ENCODE measurements at regions not wholly inside any gene's neighbourhood (a gene's known extent, or its start where the extent isn't known, plus 50 kb on each side); places are given as distances from the start of the nearest gene placed in this dataset.

- peaks cover 41% of the 10 kb centered on the region for H3K9me3 Mint-ChIP-seq
- no peak for TF ChIP-seq CTCF (IDR thresholded peaks at IDR 0.05; ENCODE audit: unreplicated experiment)
- peaks cover 7% of the 10 kb centered on the region for H3K36me3 Mint-ChIP-seq
- no peak overlapping the region for H3K27ac Mint-ChIP-seq
- peaks cover 14% of the 10 kb centered on the region for H3K4me1 Mint-ChIP-seq
- H3K27me3 Mint-ChIP-seq (ENCODE audit: low read depth), result no peaks in the 10 kb centered on the region
- H3K4me3 Mint-ChIP-seq, result no peak overlapping the region
- DNase-seq (ENCODE audit: low spot score in 2 of 2, unreplicated experiment in 2 of 2), result no peak
These were observed 114.0 kb upstream of the TSPAN2 start for GRCh38 chr1:115203287-115203686.

GRCh38 chr1:115201598-115201997 is 112.3 kb upstream of the TSPAN2 start:
- Mint-ChIP-seq H3K27me3 (ENCODE audit: low read depth) (no peaks in the 10 kb centered on the region), H3K9me3 (peaks cover 36% of the 10 kb centered on the region)

GRCh38 chr1:115199416-115200132 is 110.3 kb upstream of the TSPAN2 start:
- H3K27me3 Mint-ChIP-seq (ENCODE audit: low read depth), result no peaks in the 10 kb centered on the region
- no peak for TF ChIP-seq CTCF (IDR thresholded peaks at IDR 0.05; ENCODE audit: unreplicated experiment)
- no peak overlapping the region for H3K27ac Mint-ChIP-seq
- DNase-seq (ENCODE audit: low spot score in 2 of 2, unreplicated experiment in 2 of 2), result no peak
- H3K4me1 Mint-ChIP-seq, result peaks cover 25% of the 10 kb centered on the region
- H3K9me3 Mint-ChIP-seq, result peaks cover 28% of the 10 kb centered on the region
- peaks cover 7% of the 10 kb centered on the region for H3K36me3 Mint-ChIP-seq
- no peak overlapping the region for H3K4me3 Mint-ChIP-seq

More at GRCh38 chr1:115201598-115201997, 112.3 kb upstream of the TSPAN2 start:
- no peak for TF ChIP-seq CTCF (IDR thresholded peaks at IDR 0.05; ENCODE audit: unreplicated experiment)
- no peak overlapping the region for H3K27ac Mint-ChIP-seq
- H3K36me3 Mint-ChIP-seq, result peaks cover 7% of the 10 kb centered on the region
- DNase-seq (ENCODE audit: low spot score in 2 of 2, unreplicated experiment in 2 of 2), result no peak
- no peak overlapping the region for H3K4me3 Mint-ChIP-seq
- peaks cover 14% of the 10 kb centered on the region for H3K4me1 Mint-ChIP-seq

- H3K4me1 Mint-ChIP-seq, result peaks cover 31% of the 10 kb centered on the region
- TF ChIP-seq CTCF (IDR thresholded peaks at IDR 0.05; ENCODE audit: unreplicated experiment), result no peak
These were observed 109.6 kb upstream of the TSPAN2 start for GRCh38 chr1:115198938-115199337.

GRCh38 chr1:115196296-115196695 is 107.0 kb upstream of the TSPAN2 start:
- Mint-ChIP-seq H3K27me3 (ENCODE audit: low read depth) (no peaks in the 10 kb centered on the region), H3K4me1 (peaks cover 33% of the 10 kb centered on the region), H3K36me3 (peaks cover 3% of the 10 kb centered on the region), H3K9me3 (peaks cover 3% of the 10 kb centered on the region), H3K27ac (no peak overlapping the region), H3K4me3 (no peak overlapping the region)
- no peak for DNase-seq (ENCODE audit: low spot score in 2 of 2, unreplicated experiment in 2 of 2)
- TF ChIP-seq CTCF (IDR thresholded peaks at IDR 0.05; ENCODE audit: unreplicated experiment), result no peak

More at GRCh38 chr1:115198938-115199337, 109.6 kb upstream of the TSPAN2 start:
- DNase-seq (ENCODE audit: low spot score in 2 of 2, unreplicated experiment in 2 of 2), result no peak
- no peak overlapping the region for H3K4me3 Mint-ChIP-seq
- H3K36me3 Mint-ChIP-seq, result peaks cover 7% of the 10 kb centered on the region
- H3K27me3 Mint-ChIP-seq (ENCODE audit: low read depth), result no peaks in the 10 kb centered on the region
- peaks cover 21% of the 10 kb centered on the region for H3K9me3 Mint-ChIP-seq
- H3K27ac Mint-ChIP-seq, result no peak overlapping the region
